GM23338 (cell line): ENCODE measurements at regions not wholly inside any gene's neighbourhood (a gene's known extent, or its start where the extent isn't known, plus 50 kb on each side); places are given as distances from the start of the nearest gene placed in this dataset.

Experiments
- ATAC-seq: fragments of 200-7000 bp; cut with Tn5 transposase; 3 replicates; pipeline ENCODE4 v1.9.1; 2020
- DNase-seq: peaks from one replicate; pipeline ENCODE4 v3.0.0-alpha.2; 2015; ENCODE audit warnings: low spot score
- H2AFZ ChIP-seq: fragments of 200-600 bp; sonication (generic); 2 replicates; pipeline ENCODE4 v1.8.0; 2016; ENCODE audit warnings: antibody characterized with exemption, mild to moderate bottlenecking, moderate library complexity
- H3F3A ChIP-seq: fragments of 200-600 bp; sonication (generic); replicated peaks from 2 replicates; pipeline ENCODE4 v1.8.0; 2017; ENCODE audit warnings: antibody characterized with exemption, mixed run types, low read depth
- H3K27ac ChIP-seq: fragments of 200-600 bp; sonication (generic); 2 replicates; pipeline ENCODE4 v1.6.1; 2016; ENCODE audit warnings: low read depth
- H3K27me3 ChIP-seq: fragments of 200-600 bp; sonication (generic); 2 replicates; pipeline ENCODE4 v1.8.0; 2016; ENCODE audit warnings: mild to moderate bottlenecking, mixed run types, moderate library complexity; ENCODE audit not compliant: insufficient read depth
- H3K36me3 ChIP-seq: fragments of 200-600 bp; sonication (generic); 2 replicates; pipeline ENCODE4 v1.8.0; 2016; ENCODE audit warnings: mild to moderate bottlenecking; ENCODE audit not compliant: insufficient read depth
- H3K4me1 ChIP-seq: fragments of 200-600 bp; sonication (generic); 2 replicates; pipeline ENCODE4 v1.8.0; 2016; ENCODE audit warnings: mild to moderate bottlenecking, moderate library complexity; ENCODE audit not compliant: insufficient read depth
- H3K4me2 ChIP-seq: fragments of 200-600 bp; sonication (generic); 2 replicates; pipeline ENCODE4 v1.7.1; 2017; ENCODE audit warnings: mixed run types
- H3K4me3 ChIP-seq: fragments of 200-600 bp; sonication (generic); 2 replicates; pipeline ENCODE4 v1.6.1; 2016; ENCODE audit warnings: mixed run types
- H3K79me2 ChIP-seq: fragments of 200-600 bp; sonication (generic); replicated peaks from 2 replicates; pipeline ENCODE4 v1.8.0; 2017; ENCODE audit warnings: mild to moderate bottlenecking; ENCODE audit not compliant: insufficient read depth
- H3K9me2 ChIP-seq: fragments of 200-600 bp; sonication (generic); 2 replicates; pipeline ENCODE4 v1.8.0; 2017; ENCODE audit not compliant: insufficient read depth
- H4K20me1 ChIP-seq: fragments of 200-600 bp; sonication (generic); replicated peaks from 2 replicates; pipeline ENCODE4 v1.8.0; 2017; ENCODE audit warnings: mild to moderate bottlenecking; ENCODE audit not compliant: insufficient read depth
- H3K27ac Mint-ChIP-seq: 2 replicates; pipeline ENCODE4 v1.8.0; 2020; ENCODE audit warnings: inconsistent platforms, mild to moderate bottlenecking, moderate library complexity, mixed read lengths
- H3K27me3 Mint-ChIP-seq: 3 replicates; pipeline ENCODE4 v1.8.0; 2022; ENCODE audit warnings: low read depth, mild to moderate bottlenecking, moderate library complexity, mixed read lengths, inconsistent platforms; ENCODE audit not compliant: insufficient read depth, poor library complexity
- H3K36me3 Mint-ChIP-seq: 3 replicates; pipeline ENCODE4 v1.8.0; 2021; ENCODE audit warnings: low read depth, mild to moderate bottlenecking, inconsistent platforms, moderate library complexity, mixed read lengths
- H3K4me1 Mint-ChIP-seq: 3 replicates; pipeline ENCODE4 v1.8.0; 2020; ENCODE audit warnings: mild to moderate bottlenecking, inconsistent platforms, mixed read lengths
- H3K4me3 Mint-ChIP-seq: 3 replicates; pipeline ENCODE4 v1.8.0; 2021; ENCODE audit warnings: moderate library complexity, mild to moderate bottlenecking, inconsistent platforms, mixed read lengths
- H3K9me3 Mint-ChIP-seq: 3 replicates; pipeline ENCODE4 v1.8.0; 2020; ENCODE audit warnings: moderate library complexity, mild to moderate bottlenecking, inconsistent platforms, mixed read lengths
- ETS1 ChIP-seq: IDR thresholded peaks from 2 replicates; pipeline ENCODE4 v1.6.1; 2016; ENCODE audit warnings: antibody characterized with exemption
- STAT1 ChIP-seq: IDR thresholded peaks from one replicate; pipeline ENCODE4 v1.6.1; 2016; ENCODE audit warnings: antibody characterized with exemption; ENCODE audit not compliant: unreplicated experiment
- ZNF114 ChIP-seq: fragments of 250-450 bp; sonication (Bioruptor Pico); IDR thresholded peaks from 2 replicates; pipeline ENCODE4 v1.5.0; 2020; ENCODE audit warnings: mild to moderate bottlenecking, moderate library complexity
- ZNF462 ChIP-seq: fragments of 250-450 bp; sonication (Bioruptor Pico); IDR thresholded peaks from 2 replicates; pipeline ENCODE4 v1.5.0; 2020; ENCODE audit warnings: mild to moderate bottlenecking, moderate library complexity

DNA sequence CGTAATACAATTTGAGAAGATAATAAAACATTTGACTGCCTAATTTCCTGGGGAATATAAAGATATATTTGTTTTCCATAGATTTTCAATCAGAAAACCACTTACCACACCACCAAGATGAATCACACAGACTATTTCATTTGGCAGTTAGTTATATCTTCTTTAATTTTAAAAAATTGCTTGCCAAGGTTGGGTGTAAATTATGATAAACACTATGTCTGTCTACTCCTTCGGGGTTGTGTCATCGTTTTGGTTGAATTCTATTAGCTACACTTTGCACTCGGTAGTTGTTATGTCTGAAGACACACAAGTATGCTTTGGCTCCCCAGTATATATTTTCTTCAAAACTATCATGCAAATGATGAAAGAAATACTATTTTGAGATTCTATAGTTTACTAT, 594.8 kb upstream of the SEMA3D start (continued):
- no peak for TF ChIP-seq ZNF462 (CRISPR knock-in tag)
- TF ChIP-seq ZNF114 (CRISPR knock-in tag), result no peak
- no peak for TF ChIP-seq ETS1

GRCh38 chr7:85776691-85777345, 590.0 kb upstream of the SEMA3D start:
- H3K27ac ChIP-seq, result no peak overlapping the region
- no peaks in the 10 kb centered on the region for H3K36me3 Mint-ChIP-seq
- H3K9me2 ChIP-seq, result no peaks in the 10 kb centered on the region
- H3K9me3 Mint-ChIP-seq, result no peaks in the 10 kb centered on the region
- H3K27me3 ChIP-seq, result no peaks in the 10 kb centered on the region
- no peaks in the 10 kb centered on the region for H3K79me2 ChIP-seq
- no peak overlapping the region for H2AFZ ChIP-seq
- H3K4me1 Mint-ChIP-seq, result no peaks in the 10 kb centered on the region
- H3K27me3 Mint-ChIP-seq, result no peaks in the 10 kb centered on the region
- no peaks in the 10 kb centered on the region for H3K4me1 ChIP-seq
- H3F3A ChIP-seq, result no peaks in the 10 kb centered on the region
- no peaks in the 10 kb centered on the region for H3K36me3 ChIP-seq
- no peak overlapping the region for H3K4me3 Mint-ChIP-seq
- no peak for DNase-seq
- H3K4me3 ChIP-seq, result no peak overlapping the region
- ATAC-seq, result no peak
- no peaks in the 10 kb centered on the region for H4K20me1 ChIP-seq
- H3K4me2 ChIP-seq, result no peak overlapping the region
- H3K27ac Mint-ChIP-seq, result no peak overlapping the region
- TF ChIP-seq ZNF462 (CRISPR knock-in tag) (no peak), STAT1 (no peak)
